ENCODE measurements at regions not wholly inside any gene's neighbourhood (a gene's known extent, or its start where the extent isn't known, plus 50 kb on each side); places are given as distances from the start of the nearest gene placed in this dataset.

GRCh38 chr2:46837704-46838103, 77.9 kb downstream of the MCFD2 start:
- no peak for TF ChIP-seq CTCF (IDR thresholded peaks at IDR 0.05 in 2 of 3, conservative IDR thresholded peaks at IDR 0.05 in 1 of 3; ENCODE audit: borderline replicate concordance in 1 of 3, insufficient read depth in 1 of 3, low read depth in 2 of 3, low read length in 2 of 3)
- TF ChIP-seq POLR2A (IDR thresholded peaks at IDR 0.05; ENCODE audit: borderline replicate concordance, extremely low read depth, insufficient read depth, insufficient read length), result no peak
- TF ChIP-seq EZH2phosphoT487 (IDR thresholded peaks at IDR 0.05; ENCODE audit: borderline replicate concordance), result no peak
- no peak for TF ChIP-seq EZH2 (IDR thresholded peaks at IDR 0.05)
- no peak for TF ChIP-seq ZBTB33 (IDR thresholded peaks at IDR 0.05; ENCODE audit: extremely low read depth, insufficient replicate concordance, low read length)
- TF ChIP-seq ZNF274 (IDR thresholded peaks at IDR 0.05; ENCODE audit: low read depth, low read length), result no peak
- TF ChIP-seq YY1 (IDR thresholded peaks at IDR 0.05; ENCODE audit: extremely low read depth, insufficient replicate concordance, low read depth, low read length), result no peak
- no peak for TF ChIP-seq RAD21 (IDR thresholded peaks at IDR 0.05; ENCODE audit: low read depth)
